ENCODE measurements at regions not wholly inside any gene's neighbourhood (a gene's known extent, or its start where the extent isn't known, plus 50 kb on each side); places are given as distances from the start of the nearest gene placed in this dataset.

DNA sequence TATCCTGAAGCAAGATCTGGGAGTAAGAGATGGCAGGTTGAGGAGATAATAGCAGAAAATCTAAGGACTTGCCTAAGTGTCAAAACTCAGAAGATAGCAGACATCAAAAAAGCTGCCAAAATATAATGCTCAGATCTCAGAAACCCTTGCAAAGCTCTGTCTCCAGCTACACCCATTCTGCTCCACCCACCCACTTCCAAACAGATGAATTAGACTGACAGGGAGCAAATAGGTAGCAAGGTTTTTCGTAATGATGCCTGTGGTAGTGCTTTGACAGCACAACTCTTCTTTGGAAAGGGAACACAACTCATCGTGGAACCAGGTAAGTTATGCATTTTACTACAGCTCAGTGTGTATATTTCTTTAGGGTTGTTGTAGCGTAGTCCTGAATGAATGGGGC is 132.6 kb downstream of the DAD1 start:
- Histone ChIP-seq H3K36me3 (ENCODE audit: control insufficient read depth, insufficient read depth, low read length) (no peaks in the 10 kb centered on the region), H3K4me3 (ENCODE audit: low read depth, low read length) (no peak overlapping the region), H3K27me3 (ENCODE audit: control insufficient read depth, insufficient read depth, low read length) (peaks cover 5% of the 10 kb centered on the region)
- TF ChIP-seq, protein P1, sequence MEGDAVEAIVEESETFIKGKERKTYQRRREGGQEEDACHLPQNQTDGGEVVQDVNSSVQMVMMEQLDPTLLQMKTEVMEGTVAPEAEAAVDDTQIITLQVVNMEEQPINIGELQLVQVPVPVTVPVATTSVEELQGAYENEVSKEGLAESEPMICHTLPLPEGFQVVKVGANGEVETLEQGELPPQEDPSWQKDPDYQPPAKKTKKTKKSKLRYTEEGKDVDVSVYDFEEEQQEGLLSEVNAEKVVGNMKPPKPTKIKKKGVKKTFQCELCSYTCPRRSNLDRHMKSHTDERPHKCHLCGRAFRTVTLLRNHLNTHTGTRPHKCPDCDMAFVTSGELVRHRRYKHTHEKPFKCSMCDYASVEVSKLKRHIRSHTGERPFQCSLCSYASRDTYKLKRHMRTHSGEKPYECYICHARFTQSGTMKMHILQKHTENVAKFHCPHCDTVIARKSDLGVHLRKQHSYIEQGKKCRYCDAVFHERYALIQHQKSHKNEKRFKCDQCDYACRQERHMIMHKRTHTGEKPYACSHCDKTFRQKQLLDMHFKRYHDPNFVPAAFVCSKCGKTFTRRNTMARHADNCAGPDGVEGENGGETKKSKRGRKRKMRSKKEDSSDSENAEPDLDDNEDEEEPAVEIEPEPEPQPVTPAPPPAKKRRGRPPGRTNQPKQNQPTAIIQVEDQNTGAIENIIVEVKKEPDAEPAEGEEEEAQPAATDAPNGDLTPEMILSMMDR (IDR thresholded peaks at IDR 0.05; ENCODE audit: insufficient read depth, low read length, severe bottlenecking): no peak
- FAIRE-seq (no peak), DNase-seq (ENCODE audit: low read depth) (no peak)

DNA sequence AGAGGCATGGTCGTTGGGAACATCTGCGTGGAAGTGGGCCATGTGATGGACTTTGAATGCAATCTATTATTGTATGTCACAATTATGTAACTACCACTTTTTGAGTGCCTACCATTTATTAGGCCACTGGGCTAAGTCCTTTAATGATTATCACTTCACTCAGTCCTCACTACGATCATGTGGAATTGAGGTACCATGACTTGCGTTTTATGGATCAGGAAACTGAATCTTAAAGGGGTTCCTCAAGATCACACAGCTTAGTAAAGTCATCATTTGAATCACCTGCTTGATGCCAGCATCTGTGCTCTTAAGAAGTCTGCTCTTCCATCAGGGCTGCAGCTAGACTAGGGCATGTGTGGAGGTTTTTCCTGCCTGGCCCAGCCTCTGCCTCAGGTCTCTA is 136.7 kb downstream of the DAD1 start:
- Histone ChIP-seq H3K36me3 (ENCODE audit: control insufficient read depth, insufficient read depth, low read length) (no peaks in the 10 kb centered on the region), H3K4me3 (ENCODE audit: low read depth, low read length) (no peak overlapping the region), H3K27me3 (ENCODE audit: control insufficient read depth, insufficient read depth, low read length) (peaks cover 6% of the 10 kb centered on the region)
- TF ChIP-seq, protein P1 (IDR thresholded peaks at IDR 0.05; ENCODE audit: insufficient read depth, low read length, severe bottlenecking): no peak
- FAIRE-seq: no peak
- DNase-seq (ENCODE audit: low read depth): no peak

DNA sequence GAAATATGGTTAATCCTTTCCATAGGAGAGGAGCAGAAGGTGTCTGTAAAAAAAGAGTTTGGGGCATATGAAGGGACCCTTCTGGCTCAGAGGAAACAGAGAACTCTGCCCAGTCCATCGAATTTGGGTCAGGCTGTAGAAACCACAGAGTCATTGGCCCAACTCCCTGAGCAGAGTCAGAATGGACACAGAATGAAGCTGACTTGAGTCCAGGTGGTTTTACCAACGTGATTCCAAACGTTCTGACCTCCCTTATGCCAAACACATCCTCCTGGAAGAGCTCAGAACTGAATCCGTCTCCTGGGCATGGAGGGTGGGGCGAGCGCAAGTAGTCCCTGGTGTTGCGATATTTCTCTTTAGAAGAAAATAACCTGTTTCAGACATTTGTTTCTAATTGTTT is 138.8 kb downstream of the DAD1 start:
- peaks cover 6% of the 10 kb centered on the region for H3K27me3 ChIP-seq (ENCODE audit: control insufficient read depth, insufficient read depth, low read length)
- TF ChIP-seq, protein P1 (IDR thresholded peaks at IDR 0.05; ENCODE audit: insufficient read depth, low read length, severe bottlenecking): no peak
- DNase-seq (ENCODE audit: low read depth): no peak

DNA sequence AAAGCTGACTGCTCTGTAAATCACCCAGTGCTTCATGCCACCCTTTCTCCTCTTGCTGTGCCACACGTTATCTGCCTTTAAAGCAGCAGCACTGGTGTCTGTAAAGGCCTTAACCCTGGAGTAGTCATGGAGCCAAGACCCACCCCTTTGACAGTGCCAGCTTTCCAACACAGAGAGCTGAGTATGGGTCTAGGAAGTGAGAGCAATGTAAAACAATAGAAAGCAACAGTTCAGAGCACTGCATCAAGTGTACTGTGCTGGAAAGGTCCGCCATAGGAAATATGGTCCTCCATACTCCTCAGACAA is 139.5 kb downstream of the DAD1 start:
- TF ChIP-seq, protein P1 (IDR thresholded peaks at IDR 0.05; ENCODE audit: insufficient read depth, low read length, severe bottlenecking): no peak
- H3K27me3 ChIP-seq (ENCODE audit: control insufficient read depth, insufficient read depth, low read length): peaks cover 6% of the 10 kb centered on the region
- H3K4me3 ChIP-seq (ENCODE audit: low read depth, low read length): no peak overlapping the region
- FAIRE-seq (no peak), DNase-seq (ENCODE audit: low read depth) (no peak)
- H3K36me3 ChIP-seq (ENCODE audit: control insufficient read depth, insufficient read depth, low read length): no peaks in the 10 kb centered on the region

More for the DNA sequence above, 138.8 kb downstream of the DAD1 start:
- no peaks in the 10 kb centered on the region for H3K36me3 ChIP-seq (ENCODE audit: control insufficient read depth, insufficient read depth, low read length)
- H3K4me3 ChIP-seq (ENCODE audit: low read depth, low read length): no peak overlapping the region
- FAIRE-seq: no peak

DNA sequence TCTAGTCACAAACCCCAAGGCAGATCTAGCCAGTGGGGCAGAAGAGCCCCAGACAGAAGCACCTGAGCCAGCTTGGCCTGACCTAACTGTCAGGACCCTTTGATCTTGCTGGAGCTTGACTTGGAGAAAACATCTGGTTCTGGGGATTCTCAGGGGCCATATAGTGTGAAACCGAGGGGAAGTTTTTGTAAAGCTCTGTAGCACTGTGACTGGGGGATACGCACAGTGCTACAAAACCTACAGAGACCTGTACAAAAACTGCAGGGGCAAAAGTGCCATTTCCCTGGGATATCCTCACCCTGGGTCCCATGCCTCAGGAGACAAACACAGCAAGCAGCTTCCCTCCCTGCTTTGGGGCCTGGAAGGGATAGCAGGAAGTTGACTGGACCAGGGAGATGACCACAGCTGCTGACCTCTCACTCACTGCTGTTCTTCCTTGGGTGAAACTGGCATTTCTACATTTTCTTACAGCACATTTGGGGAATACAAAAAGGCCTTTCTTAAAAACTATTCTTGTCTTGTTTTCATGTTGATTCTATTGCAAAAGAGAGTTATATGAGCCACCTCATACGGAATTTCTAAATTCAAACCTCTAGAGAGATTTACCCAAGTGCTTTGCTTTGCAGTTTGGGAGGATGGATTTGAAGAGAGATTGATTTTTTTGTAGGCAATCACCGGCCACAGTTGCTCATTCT is 140.0 kb downstream of the DAD1 start:
- H3K36me3 ChIP-seq (ENCODE audit: control insufficient read depth, insufficient read depth, low read length): no peaks in the 10 kb centered on the region
- FAIRE-seq: no peak
- H3K4me3 ChIP-seq (ENCODE audit: low read depth, low read length): no peak overlapping the region
- peaks cover 6% of the 10 kb centered on the region for H3K27me3 ChIP-seq (ENCODE audit: control insufficient read depth, insufficient read depth, low read length)
- TF ChIP-seq, protein P1 (IDR thresholded peaks at IDR 0.05; ENCODE audit: insufficient read depth, low read length, severe bottlenecking): no peak
- DNase-seq (ENCODE audit: low read depth): no peak
